Fibroblast of villous mesenchyme (primary cell): ENCODE measurements at regions not wholly inside any gene's neighbourhood (a gene's known extent, or its start where the extent isn't known, plus 50 kb on each side); places are given as distances from the start of the nearest gene placed in this dataset.

Source experiments
- DNase-seq: peaks from one replicate; pipeline ENCODE4 v3.0.0-alpha.2; 2010; ENCODE audit warnings: low read depth
- H3K4me3 ChIP-seq: 2 replicates; pipeline ENCODE4 v1.5.1; 2011; ENCODE audit warnings: low read depth, mild to moderate bottlenecking, low read length
- TF ChIP-seq, protein P1 (sequence below): IDR thresholded peaks from 2 replicates; pipeline ENCODE4 v1.5.1; 2012; ENCODE audit warnings: low read depth, mild to moderate bottlenecking, low read length; ENCODE audit not compliant: insufficient read depth

DNA sequence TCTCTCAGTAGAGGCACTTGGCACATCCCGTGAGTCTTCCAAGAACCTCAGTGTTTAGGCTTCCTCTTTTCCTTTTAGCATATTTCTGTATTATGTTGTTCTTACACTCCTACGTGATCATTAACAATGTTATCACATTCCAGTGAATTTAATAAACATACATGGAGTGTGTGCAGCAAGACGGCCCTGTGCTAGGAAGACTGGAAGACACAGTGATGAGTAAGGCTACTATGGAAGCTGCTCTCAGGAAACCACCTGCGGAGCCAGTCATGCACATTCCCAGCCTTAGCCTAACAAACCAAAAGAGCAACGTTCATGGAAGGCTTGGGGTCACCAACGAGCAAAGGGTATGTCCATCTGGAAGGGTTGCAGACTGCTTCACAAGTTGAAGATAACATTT, 103.4 kb downstream of the ETAA1 start:
- H3K4me3 ChIP-seq, result no peak overlapping the region
- TF ChIP-seq, protein P1, sequence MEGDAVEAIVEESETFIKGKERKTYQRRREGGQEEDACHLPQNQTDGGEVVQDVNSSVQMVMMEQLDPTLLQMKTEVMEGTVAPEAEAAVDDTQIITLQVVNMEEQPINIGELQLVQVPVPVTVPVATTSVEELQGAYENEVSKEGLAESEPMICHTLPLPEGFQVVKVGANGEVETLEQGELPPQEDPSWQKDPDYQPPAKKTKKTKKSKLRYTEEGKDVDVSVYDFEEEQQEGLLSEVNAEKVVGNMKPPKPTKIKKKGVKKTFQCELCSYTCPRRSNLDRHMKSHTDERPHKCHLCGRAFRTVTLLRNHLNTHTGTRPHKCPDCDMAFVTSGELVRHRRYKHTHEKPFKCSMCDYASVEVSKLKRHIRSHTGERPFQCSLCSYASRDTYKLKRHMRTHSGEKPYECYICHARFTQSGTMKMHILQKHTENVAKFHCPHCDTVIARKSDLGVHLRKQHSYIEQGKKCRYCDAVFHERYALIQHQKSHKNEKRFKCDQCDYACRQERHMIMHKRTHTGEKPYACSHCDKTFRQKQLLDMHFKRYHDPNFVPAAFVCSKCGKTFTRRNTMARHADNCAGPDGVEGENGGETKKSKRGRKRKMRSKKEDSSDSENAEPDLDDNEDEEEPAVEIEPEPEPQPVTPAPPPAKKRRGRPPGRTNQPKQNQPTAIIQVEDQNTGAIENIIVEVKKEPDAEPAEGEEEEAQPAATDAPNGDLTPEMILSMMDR, result no peak
- DNase-seq, result peak; percentile 75

DNA sequence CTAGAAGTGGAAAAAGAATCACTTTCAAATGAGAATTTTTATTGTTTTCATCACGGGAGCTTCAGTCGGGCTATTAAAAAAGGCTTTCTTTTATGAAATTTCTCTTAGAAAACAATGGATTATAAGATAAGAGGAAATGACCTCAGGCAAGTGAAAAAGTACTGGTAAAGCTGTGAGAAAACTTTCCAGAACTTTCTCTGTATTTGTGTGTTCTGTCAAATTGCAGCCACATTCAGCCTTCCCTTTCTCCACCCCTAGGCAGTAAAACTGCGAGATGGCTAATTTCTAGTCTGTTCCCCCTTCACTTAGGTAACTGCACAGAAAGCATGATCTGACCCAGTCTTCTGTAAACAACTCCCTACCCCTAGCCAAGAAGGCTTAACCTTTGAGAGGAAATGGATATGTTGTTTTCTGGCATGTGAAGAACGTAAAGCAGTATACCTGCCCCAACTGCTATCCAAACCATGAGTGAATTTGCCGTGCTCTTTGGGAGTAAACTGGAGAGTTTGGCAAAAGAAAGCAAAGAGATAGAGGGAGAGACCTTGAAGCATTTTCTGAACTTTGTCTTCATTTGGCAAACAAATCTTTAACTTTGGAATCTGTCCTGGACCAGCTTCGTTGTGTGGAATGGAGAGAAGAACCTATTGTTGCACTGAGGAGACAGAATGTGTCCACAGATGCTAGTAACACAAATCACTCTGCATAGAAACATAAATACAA, 105.4 kb downstream of the ETAA1 start:
- H3K4me3 ChIP-seq, result no peak overlapping the region
- peak; percentile 64 for DNase-seq
- TF ChIP-seq, protein P1, result no peak

DNA sequence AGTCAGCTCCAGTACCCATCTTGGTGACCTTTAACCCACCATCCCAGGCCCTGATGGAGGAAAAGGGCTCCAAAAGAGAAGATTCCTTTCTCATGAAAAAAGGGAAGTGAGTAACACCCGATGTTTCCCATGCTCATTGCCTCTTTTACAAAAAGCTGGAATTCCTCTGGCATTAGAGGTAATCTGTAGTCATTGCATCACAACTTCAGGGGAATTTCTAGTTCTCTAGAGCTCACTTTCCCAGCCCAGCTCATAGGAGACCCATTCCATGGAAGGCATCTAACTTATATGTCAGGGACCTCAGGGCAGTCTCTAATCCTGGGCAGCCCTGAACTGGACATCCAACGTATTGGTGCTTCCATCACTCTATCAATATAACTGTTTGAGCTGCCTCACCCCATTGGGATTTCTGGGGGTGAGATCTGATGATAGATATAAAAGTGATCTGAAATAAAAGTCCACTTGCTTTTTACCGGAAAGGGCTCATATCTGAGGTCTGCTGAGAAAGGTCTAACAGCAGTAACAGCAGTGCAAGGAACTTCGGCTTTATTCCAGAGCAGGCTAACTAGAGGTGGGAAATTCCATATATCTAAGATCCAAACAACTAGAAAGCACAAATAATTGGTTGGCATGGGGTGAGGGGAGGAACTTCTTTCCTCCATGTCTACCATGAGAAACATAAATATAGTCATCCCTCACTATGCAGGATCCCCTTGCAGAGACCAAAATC, 106.1 kb downstream of the ETAA1 start:
- no peak overlapping the region for H3K4me3 ChIP-seq
- TF ChIP-seq, protein P1, result no peak
- peak; percentile 90 for DNase-seq

DNA sequence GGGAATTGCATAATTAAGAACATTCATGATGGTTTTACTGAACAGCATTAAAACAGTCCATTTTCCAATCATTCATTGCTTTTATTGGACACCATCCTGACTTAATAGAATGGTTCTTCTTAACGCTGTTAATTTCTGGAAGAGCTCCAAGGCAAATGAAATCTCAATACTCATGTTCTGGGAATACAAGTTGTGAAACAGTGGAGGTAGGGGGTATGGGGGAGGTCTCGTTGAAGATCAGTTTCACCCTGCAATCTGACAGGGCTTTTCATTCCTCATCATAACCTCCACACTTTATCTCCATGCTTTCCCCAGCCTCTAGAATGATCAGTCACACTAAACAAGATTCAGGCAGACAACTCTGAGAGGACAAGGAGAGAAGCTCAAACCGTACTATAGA, 113.6 kb downstream of the ETAA1 start:
- peak; percentile 57 for DNase-seq
- TF ChIP-seq, protein P1, result no peak
- no peak overlapping the region for H3K4me3 ChIP-seq

DNA sequence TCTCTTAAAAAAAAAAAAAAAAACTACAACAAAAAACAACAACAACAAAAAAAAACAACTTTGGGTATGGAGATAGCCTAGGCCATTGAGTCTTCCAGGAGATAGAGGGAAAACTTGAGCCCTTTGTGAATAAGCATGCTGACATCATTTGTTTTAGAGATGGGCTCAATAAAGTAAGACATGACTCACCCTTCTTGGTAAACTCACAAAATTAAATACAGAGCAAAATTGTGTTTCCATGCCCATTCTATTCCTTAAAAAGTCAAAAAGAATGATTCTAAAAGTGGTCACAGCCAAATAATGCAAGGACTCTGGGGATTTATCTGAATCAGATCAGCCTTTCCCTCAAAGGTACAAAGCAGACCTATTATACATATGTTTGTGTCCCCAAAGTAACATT, 117.4 kb downstream of the ETAA1 start:
- TF ChIP-seq, protein P1, result no peak

DNA sequence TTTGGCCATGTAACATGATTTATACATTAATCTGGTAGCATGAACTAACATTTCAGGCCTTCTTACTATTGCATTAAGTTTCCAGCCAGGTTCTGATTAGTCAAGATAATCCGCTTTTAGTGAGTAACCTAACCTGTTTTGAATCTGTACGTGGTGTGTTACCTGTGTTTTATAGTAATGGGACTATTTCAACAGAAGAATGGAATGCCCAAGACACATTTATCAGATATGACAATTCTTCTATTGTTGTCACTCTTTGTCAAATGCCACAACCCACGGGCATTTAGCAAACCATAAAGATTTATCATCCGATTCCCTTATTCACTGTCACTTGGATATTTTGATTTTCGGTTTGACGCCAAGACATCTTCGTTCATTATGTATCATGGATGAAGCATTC, 117.9 kb downstream of the ETAA1 start:
- DNase-seq, result no peak
- TF ChIP-seq, protein P1, result no peak
- H3K4me3 ChIP-seq, result no peak overlapping the region

More for the DNA sequence above, 117.4 kb downstream of the ETAA1 start:
- peak; percentile 66 for DNase-seq
- H3K4me3 ChIP-seq, result no peak overlapping the region
